Posterior vena cava (tissue), 2 donors: ENCODE measurements at regions not wholly inside any gene's neighbourhood (a gene's known extent, or its start where the extent isn't known, plus 50 kb on each side); places are given as distances from the start of the nearest gene placed in this dataset.

Experiments
- DNase-seq: peaks from one replicate; pipeline ENCODE4 v3.0.0-alpha.2; 2020; ENCODE audit warnings: low spot score
- intact Hi-C, 2 donors: fragments of 100-400 bp; cut with DNase I; formaldehyde crosslinking; loops; one replicate each; pipeline versions ENCODE4 v1.14.1 to v1.14.2; 2022 to 2023
- donor health status: DM: yes; HTN: yes; CAD: no.
- donor health status: DM: yes; HTN: yes; CAD: no.

GRCh38 chr2:72010647-72011369 lies 136.9 kb downstream of the CYP26B1 start:
- intact Hi-C loops = no loop called here
- DNase-seq = peak; percentile 57

GRCh38 chr2:72008608-72009007 lies 139.1 kb downstream of the CYP26B1 start:
- intact Hi-C loops = no loop called here
- no peak for DNase-seq

DNA sequence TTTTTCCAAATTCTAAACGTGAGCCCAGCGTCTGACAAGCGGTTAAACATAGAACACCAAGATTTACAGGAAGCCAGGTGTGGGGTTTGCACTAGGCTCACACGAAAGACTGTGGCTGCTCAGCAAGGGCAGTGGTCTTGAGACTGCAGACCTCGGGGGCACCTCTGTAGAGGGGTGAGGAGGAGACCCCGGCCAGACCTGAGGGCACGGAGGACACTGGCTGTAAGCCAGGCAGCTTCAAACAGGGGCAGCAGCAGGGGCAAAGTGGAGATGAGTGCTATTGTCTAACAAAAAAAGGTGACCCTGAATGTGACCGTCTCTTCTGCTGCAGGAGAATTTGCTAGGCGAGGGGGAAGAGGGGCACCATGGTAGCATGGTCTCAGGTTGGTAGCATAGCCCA lies 140.3 kb downstream of the CYP26B1 start:
- DNase-seq = no peak
- intact Hi-C loops = no loop called here

DNA sequence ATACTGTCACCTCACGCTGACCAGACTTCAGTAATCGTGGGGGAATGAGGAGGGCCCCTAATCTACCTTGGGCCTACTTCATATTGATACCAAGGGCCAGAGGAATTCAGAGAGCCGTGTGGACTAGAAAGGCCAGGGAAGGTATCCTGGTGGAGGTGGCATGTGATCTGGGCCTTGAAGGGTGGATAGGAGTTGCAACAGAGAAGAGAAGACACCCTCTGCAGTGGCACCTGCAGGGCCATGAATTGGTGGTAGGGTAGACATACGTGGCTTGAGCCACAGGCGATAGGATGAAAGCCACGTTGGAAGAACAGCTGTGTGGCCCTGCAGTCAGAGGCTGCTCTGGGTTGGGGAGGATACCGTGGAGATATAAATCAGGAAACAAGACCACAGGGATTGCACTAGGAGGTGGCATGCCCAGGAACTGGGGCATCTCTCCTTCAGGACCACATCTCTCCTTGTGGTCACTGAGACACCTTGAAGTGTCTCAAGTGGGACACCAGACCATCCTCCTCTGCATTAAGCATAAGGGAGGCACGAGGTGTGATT lies 141.4 kb downstream of the CYP26B1 start:
- no peak for DNase-seq
- intact Hi-C loops = no loop called here

- DNase-seq = peak; percentile 12
- intact Hi-C loops = no loop called here
Observed at GRCh38 chr2:72004976-72005375, 142.7 kb downstream of the CYP26B1 start.

GRCh38 chr2:72004201-72004915 lies 143.3 kb downstream of the CYP26B1 start:
- intact Hi-C loops = no loop called here
- peak; percentile 26 for DNase-seq

DNA sequence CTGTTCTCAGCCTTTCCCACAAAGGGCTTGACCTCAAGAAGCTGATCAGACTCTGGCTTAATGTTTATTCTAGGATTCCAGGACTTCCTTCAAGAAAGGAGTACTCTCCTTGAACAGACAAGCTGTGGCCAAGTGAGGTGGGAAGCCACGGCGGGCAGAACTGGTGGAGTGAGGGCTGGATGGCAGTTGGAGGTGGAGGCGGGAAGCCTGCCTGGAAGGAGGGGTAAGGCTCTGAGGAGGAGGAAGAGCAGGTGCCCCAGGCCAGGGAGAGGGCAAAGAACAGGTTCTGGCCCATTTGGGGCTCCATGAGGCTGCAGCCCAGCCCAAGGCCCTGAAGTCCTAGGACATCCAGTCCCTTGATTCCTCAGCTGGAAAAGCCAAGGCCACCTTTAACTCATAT lies 143.9 kb downstream of the CYP26B1 start:
- DNase-seq = peak; percentile 64
- intact Hi-C loops = no loop called here

DNA sequence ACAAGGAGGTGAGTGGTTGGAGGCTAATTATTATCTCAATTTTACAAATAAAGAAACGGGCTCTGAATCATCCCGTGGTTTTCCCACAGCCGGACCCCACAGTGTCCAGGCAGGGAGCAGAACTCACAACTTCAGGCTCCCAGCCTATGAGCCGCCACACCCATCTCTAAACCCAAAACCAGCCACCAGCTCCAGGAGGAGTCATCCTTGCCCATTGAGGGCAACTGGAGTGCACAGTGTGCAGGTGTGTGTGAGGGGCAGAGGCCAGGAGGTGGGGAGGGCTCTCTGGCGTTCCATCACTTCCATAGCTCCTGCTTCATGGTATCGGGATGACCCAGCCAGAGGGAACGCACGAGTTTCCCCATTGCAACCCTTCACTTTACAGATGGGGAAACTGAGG lies 144.5 kb downstream of the CYP26B1 start:
- intact Hi-C loops = no loop called here
- no peak for DNase-seq

DNA sequence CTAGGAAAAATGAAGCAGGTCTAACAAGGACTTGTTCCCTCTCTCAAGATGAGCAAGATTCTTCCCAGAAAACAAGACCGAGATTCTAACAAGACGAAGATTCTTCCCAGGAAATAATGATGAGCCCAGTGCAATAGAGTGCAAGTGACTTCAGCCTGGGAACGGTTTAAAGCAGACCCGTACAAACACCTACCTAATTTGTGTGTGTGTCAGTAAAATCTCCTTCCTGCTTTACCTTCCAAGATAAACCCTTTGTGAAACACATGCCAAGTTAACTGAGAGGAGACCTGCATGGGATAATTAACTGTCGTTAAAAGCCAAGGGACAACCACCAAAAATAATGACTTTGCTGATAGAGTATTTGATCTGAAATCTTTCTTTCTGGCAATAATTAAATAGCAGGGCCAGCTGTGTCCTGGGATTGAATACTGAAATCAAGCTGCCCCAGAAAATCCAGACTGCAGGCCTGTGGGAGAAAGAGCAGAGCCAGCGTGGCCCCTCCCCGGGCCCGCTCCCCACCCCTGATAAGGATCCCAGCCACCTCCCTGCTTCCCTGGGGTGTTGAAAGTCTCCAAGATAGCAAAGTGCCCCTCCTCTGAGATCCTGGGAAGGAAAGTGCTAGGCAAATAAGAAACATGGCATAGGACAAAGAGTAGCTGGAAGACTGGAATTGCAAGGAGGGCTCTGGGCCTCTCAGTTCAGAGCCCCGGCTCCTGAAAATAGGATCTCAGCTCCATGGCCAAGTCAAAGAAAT lies 145.5 kb downstream of the CYP26B1 start:
- intact Hi-C loops = no loop called here
- peak; percentile 16 for DNase-seq

DNA sequence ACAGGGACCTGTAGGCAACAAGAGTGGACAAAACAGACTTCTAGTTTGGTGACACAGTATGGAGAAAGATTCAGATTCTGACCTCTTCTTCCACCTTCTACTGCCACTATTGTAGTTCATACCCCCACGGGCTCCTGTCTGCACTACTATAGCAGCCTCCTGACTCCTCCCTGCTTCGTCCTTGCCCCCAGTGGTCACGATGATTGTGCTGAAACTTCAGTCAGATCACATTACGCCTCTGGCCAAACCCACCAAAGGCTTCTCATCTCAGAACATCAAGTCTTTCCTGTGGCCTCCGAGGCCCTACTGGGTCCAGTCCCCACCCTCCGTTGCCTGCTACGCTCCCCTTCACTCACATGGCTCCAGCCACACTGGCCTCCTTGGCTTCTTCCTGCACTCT lies 147.6 kb downstream of the CYP26B1 start:
- intact Hi-C loops = no loop called here
- DNase-seq = no peak

DNA sequence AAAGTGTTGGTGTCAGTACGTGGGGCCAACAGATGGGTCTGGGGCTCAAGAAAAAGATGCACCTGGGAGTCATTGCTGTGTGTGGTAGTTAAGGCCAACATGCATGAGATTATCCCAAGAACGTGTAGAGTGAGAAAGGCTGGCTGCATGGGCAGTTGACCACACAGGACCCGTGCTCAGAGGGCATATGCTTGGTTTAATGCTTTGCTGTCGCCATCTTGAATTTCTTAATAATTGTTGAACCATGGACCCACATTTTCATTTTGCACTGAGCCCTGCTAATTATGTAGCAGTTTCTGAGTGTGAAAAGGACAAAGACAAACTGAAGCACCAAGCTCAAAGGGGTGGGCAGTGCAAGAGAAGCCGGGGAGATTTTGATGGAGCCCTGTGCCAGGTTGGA lies 148.1 kb downstream of the CYP26B1 start:
- DNase-seq = no peak
- intact Hi-C loops = loop anchor here in 1 of 2 donors (5.0 kb wide), 1 partner anchor 197 kb away; no protein-coding TSS in a partner anchor

DNA sequence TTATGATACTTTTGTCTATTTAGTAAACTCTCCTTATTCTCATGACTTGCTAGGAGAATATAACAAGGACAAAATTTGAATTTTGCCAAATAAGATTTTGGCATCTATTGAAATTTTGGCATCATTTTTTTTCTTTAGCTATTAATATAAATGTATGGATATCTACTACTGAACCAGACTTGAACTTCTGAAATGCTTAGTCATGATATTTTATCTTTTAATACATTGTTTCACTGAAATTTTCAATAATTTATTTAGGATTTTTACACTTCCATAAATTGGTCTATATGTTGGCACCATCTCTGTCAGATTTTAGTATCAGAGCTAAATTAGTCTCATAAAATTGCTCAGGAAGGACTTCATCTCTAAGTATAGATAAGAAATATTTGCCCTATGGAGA lies 149.8 kb downstream of the CYP26B1 start:
- intact Hi-C loops = loop anchor here in 1 of 2 donors (5.0 kb wide), 1 partner anchor 196 kb away; no protein-coding TSS in a partner anchor

DNA sequence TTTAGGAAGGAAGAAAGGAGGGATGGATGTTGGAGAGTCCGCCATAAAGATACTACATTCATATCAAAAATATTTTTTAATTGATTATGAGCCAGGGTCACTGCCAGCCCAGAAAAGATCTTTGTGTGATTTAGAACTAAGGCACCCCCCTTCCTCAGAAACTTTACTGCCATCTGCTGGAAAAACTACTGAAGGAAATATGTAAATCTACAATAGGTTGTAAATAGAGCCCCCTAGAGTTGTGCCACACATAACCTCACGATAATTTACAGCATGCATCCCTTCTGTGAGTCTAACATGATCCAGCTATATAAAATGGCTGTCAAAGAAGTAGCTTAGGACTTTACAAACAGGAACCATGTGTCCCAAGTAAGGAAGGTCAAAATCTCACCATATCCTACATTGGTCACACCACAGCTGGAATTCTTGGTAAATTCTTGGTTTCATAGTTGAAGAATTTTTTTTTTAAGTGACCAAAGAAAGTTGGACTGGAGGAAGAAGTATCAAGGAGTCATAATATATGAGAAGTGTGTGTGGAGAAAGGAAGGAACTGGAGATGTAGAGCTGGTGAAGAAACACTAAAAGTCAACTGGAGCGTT lies 152.5 kb downstream of the CYP26B1 start:
- no peak for DNase-seq
- intact Hi-C loops = loop anchor here in 1 of 2 donors (5.0 kb wide), 1 partner anchor 193 kb away; no protein-coding TSS in a partner anchor

More for the DNA sequence above, 149.8 kb downstream of the CYP26B1 start:
- no peak for DNase-seq

DNA sequence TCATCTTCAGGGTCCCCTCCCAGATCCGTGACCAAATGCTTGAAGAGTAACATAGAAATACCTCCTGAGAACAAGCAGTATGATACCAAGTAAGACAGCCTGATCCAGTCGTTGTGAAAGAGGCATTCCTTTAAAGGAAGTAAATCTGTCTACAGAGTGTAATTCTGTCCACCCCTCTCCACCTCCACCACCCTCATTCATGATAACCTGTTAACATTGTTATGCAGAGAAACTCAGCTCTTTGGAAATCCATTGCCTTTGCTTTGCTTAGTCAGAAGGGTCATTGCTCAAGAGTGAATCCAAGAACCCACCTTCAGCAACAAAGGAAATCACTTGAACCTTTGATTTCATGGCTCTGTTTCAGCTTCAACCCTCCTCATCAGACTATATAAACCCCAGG lies 155.6 kb downstream of the CYP26B1 start:
- intact Hi-C loops = no loop called here
- DNase-seq = no peak

- no peak for DNase-seq
- intact Hi-C loops = no loop called here
Observed at GRCh38 chr2:71991397-71991796, 156.3 kb downstream of the CYP26B1 start.

GRCh38 chr2:71990826-71991225 lies 156.8 kb downstream of the CYP26B1 start:
- intact Hi-C loops = no loop called here

DNA sequence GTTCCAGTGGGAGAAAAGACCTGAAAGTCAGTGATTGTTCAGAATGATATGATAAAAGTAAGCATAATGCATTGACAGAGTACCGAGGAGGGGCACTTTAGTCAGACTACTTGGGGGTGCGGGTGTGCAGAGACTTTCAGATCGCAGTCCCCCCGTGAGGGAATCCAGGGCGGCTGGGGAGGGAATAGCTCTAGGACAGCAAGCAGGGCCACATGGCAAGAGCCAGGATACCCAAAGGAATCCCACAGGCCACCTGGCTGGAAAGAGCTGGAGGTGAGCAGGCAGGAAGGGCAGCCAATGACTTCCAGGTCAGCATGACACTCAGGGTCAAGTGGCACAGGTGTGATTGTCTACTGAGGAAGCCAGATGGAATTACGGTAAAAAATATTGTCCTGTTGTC lies 157.5 kb downstream of the CYP26B1 start:
- DNase-seq = no peak
- intact Hi-C loops = no loop called here

More at GRCh38 chr2:71990826-71991225, 156.8 kb downstream of the CYP26B1 start:
- no peak for DNase-seq

DNA sequence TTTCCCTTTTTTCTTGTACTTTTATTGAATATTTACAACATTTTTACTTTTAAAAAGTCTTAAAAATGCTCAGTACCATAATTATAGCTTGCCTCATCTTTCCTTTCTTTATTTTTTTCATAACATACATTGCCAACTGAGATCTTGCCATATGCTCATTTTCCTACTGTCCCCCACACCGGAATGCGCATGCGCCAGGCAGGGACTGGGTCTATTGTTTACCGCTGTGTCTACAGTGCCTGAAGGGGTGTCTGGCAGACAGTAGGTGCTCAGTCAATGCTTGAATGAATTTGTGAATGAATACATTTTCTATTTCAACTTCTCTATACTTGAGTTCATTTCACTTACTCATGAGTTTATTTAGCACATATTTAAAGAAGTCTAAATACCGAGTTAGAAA lies 158.0 kb downstream of the CYP26B1 start:
- intact Hi-C loops = no loop called here
- no peak for DNase-seq

DNA sequence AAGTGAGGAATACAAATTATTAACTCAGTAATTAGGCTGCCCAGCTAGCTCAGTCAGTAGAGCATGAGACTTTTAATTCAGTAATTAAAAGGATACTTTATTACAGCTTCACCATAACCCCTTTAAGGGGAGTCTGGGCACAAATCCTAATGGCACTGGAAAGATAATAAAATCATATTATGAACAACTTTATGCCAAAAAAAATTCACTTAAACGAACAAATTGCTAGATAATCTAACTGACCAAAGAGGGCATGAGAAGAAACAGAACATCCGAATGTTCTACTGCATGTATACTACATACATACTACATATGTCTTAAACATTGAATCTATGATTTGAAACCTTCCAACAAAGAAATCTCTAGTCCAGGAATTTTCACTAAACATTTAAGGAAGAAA lies 159.5 kb downstream of the CYP26B1 start:
- intact Hi-C loops = no loop called here
- no peak for DNase-seq
